ENCODE measurements at regions not wholly inside any gene's neighbourhood (a gene's known extent, or its start where the extent isn't known, plus 50 kb on each side); places are given as distances from the start of the nearest gene placed in this dataset.

GRCh38 chr7:156220701-156221100 is 408.4 kb upstream of the SHH start:
- Histone ChIP-seq H3K9me2 (replicated peaks; ENCODE audit: control insufficient read depth, low read length) (no peaks in the 10 kb centered on the region), H4K20me1 (ENCODE audit: control insufficient read depth, insufficient read depth, low read depth, low read length) (no peaks in the 10 kb centered on the region), H3K36me3 (ENCODE audit: control insufficient read depth, low read length) (no peaks in the 10 kb centered on the region), H3K4me1 (ENCODE audit: control insufficient read depth, low read length) (no peaks in the 10 kb centered on the region), H3F3A (ENCODE audit: control insufficient read depth, insufficient read depth) (no peaks in the 10 kb centered on the region), H3K4me2 (ENCODE audit: low read length) (no peak overlapping the region), H3K4me3 (ENCODE audit: low read length) (no peak overlapping the region), H3K27me3 (ENCODE audit: control insufficient read depth, low read length) (no peaks in the 10 kb centered on the region), H3K27ac (ENCODE audit: low read depth, low read length) (no peak overlapping the region), H3K9me3 (ENCODE audit: control insufficient read depth, insufficient read depth, low read length) (no peaks in the 10 kb centered on the region), H3K79me2 (ENCODE audit: control insufficient read depth, low read length) (no peaks in the 10 kb centered on the region)
- TF ChIP-seq EZH2phosphoT487 (IDR thresholded peaks at IDR 0.05; ENCODE audit: borderline replicate concordance, low read length) (no peak), CTCF (IDR thresholded peaks at IDR 0.05; ENCODE audit: low read depth, low read length, poor library complexity, severe bottlenecking) (no peak)

GRCh38 chr7:156220078-156220605 is 407.9 kb upstream of the SHH start:
- no peak overlapping the region for H3K4me2 ChIP-seq (ENCODE audit: low read length)
- H4K20me1 ChIP-seq (ENCODE audit: control insufficient read depth, insufficient read depth, low read depth, low read length) = no peaks in the 10 kb centered on the region
- H3K9me2 ChIP-seq (replicated peaks; ENCODE audit: control insufficient read depth, low read length) = no peaks in the 10 kb centered on the region
- H3K27ac ChIP-seq (ENCODE audit: low read depth, low read length) = no peak overlapping the region
- H3K4me3 ChIP-seq (ENCODE audit: low read length) = no peak overlapping the region
- no peaks in the 10 kb centered on the region for H3K27me3 ChIP-seq (ENCODE audit: control insufficient read depth, low read length)
- no peaks in the 10 kb centered on the region for H3F3A ChIP-seq (ENCODE audit: control insufficient read depth, insufficient read depth)
- no peaks in the 10 kb centered on the region for H3K36me3 ChIP-seq (ENCODE audit: control insufficient read depth, low read length)
- no peaks in the 10 kb centered on the region for H3K9me3 ChIP-seq (ENCODE audit: control insufficient read depth, insufficient read depth, low read length)
- no peaks in the 10 kb centered on the region for H3K79me2 ChIP-seq (ENCODE audit: control insufficient read depth, low read length)
- no peak for TF ChIP-seq EZH2phosphoT487 (IDR thresholded peaks at IDR 0.05; ENCODE audit: borderline replicate concordance, low read length)
- TF ChIP-seq CTCF (IDR thresholded peaks at IDR 0.05; ENCODE audit: low read depth, low read length, poor library complexity, severe bottlenecking) = no peak
- H3K4me1 ChIP-seq (ENCODE audit: control insufficient read depth, low read length) = no peaks in the 10 kb centered on the region

- Histone ChIP-seq H3K79me2 (ENCODE audit: control insufficient read depth, low read length) (no peaks in the 10 kb centered on the region), H3K9me2 (replicated peaks; ENCODE audit: control insufficient read depth, low read length) (no peaks in the 10 kb centered on the region), H3K36me3 (ENCODE audit: control insufficient read depth, low read length) (no peaks in the 10 kb centered on the region), H3K4me3 (ENCODE audit: low read length) (no peak overlapping the region), H3K4me2 (ENCODE audit: low read length) (no peak overlapping the region), H3K27me3 (ENCODE audit: control insufficient read depth, low read length) (no peaks in the 10 kb centered on the region), H3K27ac (ENCODE audit: low read depth, low read length) (no peak overlapping the region), H4K20me1 (ENCODE audit: control insufficient read depth, insufficient read depth, low read depth, low read length) (no peaks in the 10 kb centered on the region), H3F3A (ENCODE audit: control insufficient read depth, insufficient read depth) (no peaks in the 10 kb centered on the region), H3K4me1 (ENCODE audit: control insufficient read depth, low read length) (no peaks in the 10 kb centered on the region), H3K9me3 (ENCODE audit: control insufficient read depth, insufficient read depth, low read length) (no peaks in the 10 kb centered on the region)
- TF ChIP-seq CTCF (IDR thresholded peaks at IDR 0.05; ENCODE audit: low read depth, low read length, poor library complexity, severe bottlenecking) (no peak), EZH2phosphoT487 (IDR thresholded peaks at IDR 0.05; ENCODE audit: borderline replicate concordance, low read length) (no peak)
Measured at GRCh38 chr7:156219307-156220077, 407.2 kb upstream of the SHH start.

All from DOHH2 (cell line).